ENCODE measurements at regions not wholly inside any gene's neighbourhood (a gene's known extent, or its start where the extent isn't known, plus 50 kb on each side); places are given as distances from the start of the nearest gene placed in this dataset.

- no peak for DNase-seq
- Histone ChIP-seq H3K36me3 (replicated peaks; ENCODE audit: control insufficient read depth, insufficient read depth, low read length) (no peaks in the 10 kb centered on the region), H3K4me3 (ENCODE audit: insufficient read depth, low read depth, low read length) (no peak overlapping the region), H3K27me3 (ENCODE audit: control insufficient read depth, insufficient read depth, low read length) (no peaks in the 10 kb centered on the region)
These were observed 51.7 kb upstream of the RTL1 start for GRCh38 chr14:100955201-100955600.

GRCh38 chr14:100962494-100962893, 59.0 kb upstream of the RTL1 start:
- no peak overlapping the region for H3K4me3 ChIP-seq (ENCODE audit: insufficient read depth, low read depth, low read length)
- no peaks in the 10 kb centered on the region for H3K27me3 ChIP-seq (ENCODE audit: control insufficient read depth, insufficient read depth, low read length)
- H3K36me3 ChIP-seq (replicated peaks; ENCODE audit: control insufficient read depth, insufficient read depth, low read length): no peaks in the 10 kb centered on the region
- DNase-seq: no peak

- Histone ChIP-seq H3K4me3 (ENCODE audit: insufficient read depth, low read depth, low read length) (no peak overlapping the region), H3K27me3 (ENCODE audit: control insufficient read depth, insufficient read depth, low read length) (no peaks in the 10 kb centered on the region), H3K36me3 (replicated peaks; ENCODE audit: control insufficient read depth, insufficient read depth, low read length) (no peaks in the 10 kb centered on the region)
- no peak for DNase-seq
These were observed 61.8 kb upstream of the RTL1 start for GRCh38 chr14:100965296-100965695.

- no peaks in the 10 kb centered on the region for H3K27me3 ChIP-seq (ENCODE audit: control insufficient read depth, insufficient read depth, low read length)
- H3K36me3 ChIP-seq (replicated peaks; ENCODE audit: control insufficient read depth, insufficient read depth, low read length): no peaks in the 10 kb centered on the region
- no peak overlapping the region for H3K4me3 ChIP-seq (ENCODE audit: insufficient read depth, low read depth, low read length)
- DNase-seq: no peak
These were observed 63.7 kb upstream of the RTL1 start for GRCh38 chr14:100967178-100967577.

GRCh38 chr14:100967930-100968329, 64.4 kb upstream of the RTL1 start:
- H3K27me3 ChIP-seq (ENCODE audit: control insufficient read depth, insufficient read depth, low read length): no peaks in the 10 kb centered on the region
- H3K4me3 ChIP-seq (ENCODE audit: insufficient read depth, low read depth, low read length): no peak overlapping the region
- no peaks in the 10 kb centered on the region for H3K36me3 ChIP-seq (replicated peaks; ENCODE audit: control insufficient read depth, insufficient read depth, low read length)
- DNase-seq: no peak

- H3K4me3 ChIP-seq (ENCODE audit: insufficient read depth, low read depth, low read length): no peak overlapping the region
- DNase-seq: no peak
- no peaks in the 10 kb centered on the region for H3K27me3 ChIP-seq (ENCODE audit: control insufficient read depth, insufficient read depth, low read length)
- no peaks in the 10 kb centered on the region for H3K36me3 ChIP-seq (replicated peaks; ENCODE audit: control insufficient read depth, insufficient read depth, low read length)
These were observed 68.8 kb upstream of the RTL1 start for GRCh38 chr14:100972118-100972897.

GRCh38 chr14:100975671-100976070, 72.1 kb upstream of the RTL1 start:
- Histone ChIP-seq H3K36me3 (replicated peaks; ENCODE audit: control insufficient read depth, insufficient read depth, low read length) (no peaks in the 10 kb centered on the region), H3K4me3 (ENCODE audit: insufficient read depth, low read depth, low read length) (no peak overlapping the region), H3K27me3 (ENCODE audit: control insufficient read depth, insufficient read depth, low read length) (no peaks in the 10 kb centered on the region)
- no peak for DNase-seq

- Histone ChIP-seq H3K27me3 (ENCODE audit: control insufficient read depth, insufficient read depth, low read length) (no peaks in the 10 kb centered on the region), H3K4me3 (ENCODE audit: insufficient read depth, low read depth, low read length) (no peak overlapping the region), H3K36me3 (replicated peaks; ENCODE audit: control insufficient read depth, insufficient read depth, low read length) (no peaks in the 10 kb centered on the region)
- DNase-seq: no peak
These were observed 75.6 kb upstream of the RTL1 start for GRCh38 chr14:100979079-100979478.

- Histone ChIP-seq H3K4me3 (ENCODE audit: insufficient read depth, low read depth, low read length) (no peak overlapping the region), H3K27me3 (ENCODE audit: control insufficient read depth, insufficient read depth, low read length) (no peaks in the 10 kb centered on the region), H3K36me3 (replicated peaks; ENCODE audit: control insufficient read depth, insufficient read depth, low read length) (no peaks in the 10 kb centered on the region)
- DNase-seq: no peak
These were observed 76.3 kb upstream of the RTL1 start for GRCh38 chr14:100979780-100980179.

GRCh38 chr14:100980823-100981222, 77.3 kb upstream of the RTL1 start:
- Histone ChIP-seq H3K36me3 (replicated peaks; ENCODE audit: control insufficient read depth, insufficient read depth, low read length) (no peaks in the 10 kb centered on the region), H3K4me3 (ENCODE audit: insufficient read depth, low read depth, low read length) (no peak overlapping the region), H3K27me3 (ENCODE audit: control insufficient read depth, insufficient read depth, low read length) (no peaks in the 10 kb centered on the region)
- DNase-seq: no peak

- no peak for DNase-seq
- Histone ChIP-seq H3K4me3 (ENCODE audit: insufficient read depth, low read depth, low read length) (no peak overlapping the region), H3K27me3 (ENCODE audit: control insufficient read depth, insufficient read depth, low read length) (no peaks in the 10 kb centered on the region), H3K36me3 (replicated peaks; ENCODE audit: control insufficient read depth, insufficient read depth, low read length) (no peaks in the 10 kb centered on the region)
These were observed 78.3 kb upstream of the RTL1 start for GRCh38 chr14:100981809-100982208.

GRCh38 chr14:100982353-100982752, 78.8 kb upstream of the RTL1 start:
- DNase-seq: no peak
- Histone ChIP-seq H3K27me3 (ENCODE audit: control insufficient read depth, insufficient read depth, low read length) (no peaks in the 10 kb centered on the region), H3K36me3 (replicated peaks; ENCODE audit: control insufficient read depth, insufficient read depth, low read length) (no peaks in the 10 kb centered on the region), H3K4me3 (ENCODE audit: insufficient read depth, low read depth, low read length) (no peak overlapping the region)

- Histone ChIP-seq H3K27me3 (ENCODE audit: control insufficient read depth, insufficient read depth, low read length) (no peaks in the 10 kb centered on the region), H3K36me3 (replicated peaks; ENCODE audit: control insufficient read depth, insufficient read depth, low read length) (no peaks in the 10 kb centered on the region), H3K4me3 (ENCODE audit: insufficient read depth, low read depth, low read length) (no peak overlapping the region)
- DNase-seq: no peak
These were observed 79.2 kb upstream of the RTL1 start for GRCh38 chr14:100982762-100983161.

GRCh38 chr14:100983710-100984109, 80.2 kb upstream of the RTL1 start:
- H3K4me3 ChIP-seq (ENCODE audit: insufficient read depth, low read depth, low read length): no peak overlapping the region
- no peaks in the 10 kb centered on the region for H3K27me3 ChIP-seq (ENCODE audit: control insufficient read depth, insufficient read depth, low read length)
- no peaks in the 10 kb centered on the region for H3K36me3 ChIP-seq (replicated peaks; ENCODE audit: control insufficient read depth, insufficient read depth, low read length)
- no peak for DNase-seq

- Histone ChIP-seq H3K27me3 (ENCODE audit: control insufficient read depth, insufficient read depth, low read length) (no peaks in the 10 kb centered on the region), H3K4me3 (ENCODE audit: insufficient read depth, low read depth, low read length) (no peak overlapping the region), H3K36me3 (replicated peaks; ENCODE audit: control insufficient read depth, insufficient read depth, low read length) (no peaks in the 10 kb centered on the region)
- no peak for DNase-seq
These were observed 84.5 kb upstream of the RTL1 start for GRCh38 chr14:100988011-100988410.

GRCh38 chr14:100988411-100988900, 84.9 kb upstream of the RTL1 start:
- Histone ChIP-seq H3K27me3 (ENCODE audit: control insufficient read depth, insufficient read depth, low read length) (no peaks in the 10 kb centered on the region), H3K4me3 (ENCODE audit: insufficient read depth, low read depth, low read length) (no peak overlapping the region), H3K36me3 (replicated peaks; ENCODE audit: control insufficient read depth, insufficient read depth, low read length) (no peaks in the 10 kb centered on the region)
- DNase-seq: no peak
